AG10803 (cell line): ENCODE measurements at regions not wholly inside any gene's neighbourhood (a gene's known extent, or its start where the extent isn't known, plus 50 kb on each side); places are given as distances from the start of the nearest gene placed in this dataset.

ENCODE experiments used
- DNase-seq: peaks from one replicate; pipeline ENCODE4 v3.0.0; 2010; ENCODE audit warnings: low read depth
- H3K4me3 ChIP-seq: 2 replicates; pipeline ENCODE4 v1.5.1; 2011; ENCODE audit warnings: mild to moderate bottlenecking, low read length, control low read depth
- TF ChIP-seq, protein P1 (sequence below): conservative IDR thresholded peaks from 2 replicates; pipeline ENCODE4 v1.5.1; 2011; ENCODE audit warnings: mild to moderate bottlenecking, low read length, control low read depth, inconsistent platforms

GRCh38 chr15:39299486-39300267 lies 281.2 kb upstream of the THBS1 start:
- H3K4me3 ChIP-seq = no peak overlapping the region
- TF ChIP-seq, protein P1, sequence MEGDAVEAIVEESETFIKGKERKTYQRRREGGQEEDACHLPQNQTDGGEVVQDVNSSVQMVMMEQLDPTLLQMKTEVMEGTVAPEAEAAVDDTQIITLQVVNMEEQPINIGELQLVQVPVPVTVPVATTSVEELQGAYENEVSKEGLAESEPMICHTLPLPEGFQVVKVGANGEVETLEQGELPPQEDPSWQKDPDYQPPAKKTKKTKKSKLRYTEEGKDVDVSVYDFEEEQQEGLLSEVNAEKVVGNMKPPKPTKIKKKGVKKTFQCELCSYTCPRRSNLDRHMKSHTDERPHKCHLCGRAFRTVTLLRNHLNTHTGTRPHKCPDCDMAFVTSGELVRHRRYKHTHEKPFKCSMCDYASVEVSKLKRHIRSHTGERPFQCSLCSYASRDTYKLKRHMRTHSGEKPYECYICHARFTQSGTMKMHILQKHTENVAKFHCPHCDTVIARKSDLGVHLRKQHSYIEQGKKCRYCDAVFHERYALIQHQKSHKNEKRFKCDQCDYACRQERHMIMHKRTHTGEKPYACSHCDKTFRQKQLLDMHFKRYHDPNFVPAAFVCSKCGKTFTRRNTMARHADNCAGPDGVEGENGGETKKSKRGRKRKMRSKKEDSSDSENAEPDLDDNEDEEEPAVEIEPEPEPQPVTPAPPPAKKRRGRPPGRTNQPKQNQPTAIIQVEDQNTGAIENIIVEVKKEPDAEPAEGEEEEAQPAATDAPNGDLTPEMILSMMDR = no peak
- DNase-seq = peak; percentile 97

GRCh38 chr15:39300451-39301153 lies 280.3 kb upstream of the THBS1 start:
- DNase-seq = peak; percentile 76
- H3K4me3 ChIP-seq = no peak overlapping the region
- TF ChIP-seq, protein P1 = no peak

- no peak overlapping the region for H3K4me3 ChIP-seq
- TF ChIP-seq, protein P1 = no peak
- peak; percentile 94 for DNase-seq
Observed at GRCh38 chr15:39301589-39301999, 279.3 kb upstream of the THBS1 start.

DNA sequence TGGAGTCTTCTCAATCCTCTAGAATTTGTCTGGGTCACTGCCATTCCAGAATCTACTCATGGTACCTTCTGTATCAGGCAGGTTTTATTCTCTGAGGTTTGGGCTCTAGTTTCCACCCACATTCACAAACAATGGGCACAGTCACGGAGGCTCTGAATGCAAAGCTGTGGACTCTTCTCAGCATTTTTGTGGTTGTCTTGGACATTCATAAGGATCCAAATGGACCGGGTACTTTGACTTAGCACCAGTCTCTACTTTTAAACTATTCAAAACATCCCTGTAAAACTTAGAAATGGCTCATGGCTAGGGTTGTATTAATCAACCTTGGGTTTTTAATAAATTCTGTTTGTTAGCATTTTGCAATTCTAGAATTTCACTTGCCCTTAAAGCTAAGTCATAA lies 277.9 kb upstream of the THBS1 start:
- DNase-seq = peak; percentile 82
- TF ChIP-seq, protein P1 = no peak
- no peak overlapping the region for H3K4me3 ChIP-seq

- TF ChIP-seq, protein P1 = no peak; the same call in 1 of the 2 replicates
- peak; percentile 99 for DNase-seq
Observed at GRCh38 chr15:39304201-39304841, 276.6 kb upstream of the THBS1 start.

DNA sequence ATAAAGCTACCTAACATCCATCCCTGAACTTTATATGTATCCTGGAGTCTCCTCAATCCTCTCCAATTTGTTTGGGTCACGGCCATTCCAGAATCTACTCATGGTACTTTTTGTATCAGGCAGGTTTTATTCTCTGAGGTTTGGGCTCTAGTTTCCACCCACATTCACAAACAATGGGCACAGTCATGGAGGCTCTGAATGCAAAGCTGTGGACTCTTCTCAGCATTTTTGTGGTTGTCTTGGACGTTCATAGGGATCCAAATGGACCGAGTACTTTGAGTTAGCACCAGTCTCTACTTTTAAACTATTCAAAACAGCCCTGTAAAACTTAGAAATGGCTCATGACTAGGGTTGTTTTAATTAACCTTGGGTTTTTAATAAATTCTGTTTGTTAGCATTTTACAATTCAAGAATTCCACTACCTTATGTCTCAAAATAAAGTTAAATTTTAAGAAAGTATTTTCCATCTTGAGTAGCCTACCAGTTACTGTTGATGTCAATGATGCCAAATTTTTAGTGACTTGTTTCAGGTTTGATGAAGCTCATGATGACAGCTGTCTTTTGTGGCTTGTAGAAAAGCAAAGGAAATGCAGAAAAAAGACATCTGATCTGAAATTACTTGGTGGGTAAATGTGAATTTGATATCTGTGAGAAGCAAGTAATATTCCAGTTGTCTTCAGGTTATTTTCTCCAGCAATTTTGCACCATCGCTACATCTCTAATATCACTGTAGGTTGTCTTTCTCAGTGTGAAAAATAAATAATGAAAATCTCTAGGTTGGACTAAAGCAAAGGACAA lies 275.7 kb upstream of the THBS1 start:
- peak; percentile 64 for DNase-seq
- TF ChIP-seq, protein P1 = no peak
- H3K4me3 ChIP-seq = no peak overlapping the region

More at GRCh38 chr15:39304201-39304841, 276.6 kb upstream of the THBS1 start:
- H3K4me3 ChIP-seq = no peak overlapping the region
